ENCODE measurements at regions not wholly inside any gene's neighbourhood (a gene's known extent, or its start where the extent isn't known, plus 50 kb on each side); places are given as distances from the start of the nearest gene placed in this dataset.
A peak's percentile ranks its signal among the peaks of the same experiment; 100 is the strongest.
"Not testable (repeated sequence)": the region's sequence is repeated elsewhere in the genome, so short reads cannot be mapped to it uniquely, and the experiment has no call there.

DNA sequence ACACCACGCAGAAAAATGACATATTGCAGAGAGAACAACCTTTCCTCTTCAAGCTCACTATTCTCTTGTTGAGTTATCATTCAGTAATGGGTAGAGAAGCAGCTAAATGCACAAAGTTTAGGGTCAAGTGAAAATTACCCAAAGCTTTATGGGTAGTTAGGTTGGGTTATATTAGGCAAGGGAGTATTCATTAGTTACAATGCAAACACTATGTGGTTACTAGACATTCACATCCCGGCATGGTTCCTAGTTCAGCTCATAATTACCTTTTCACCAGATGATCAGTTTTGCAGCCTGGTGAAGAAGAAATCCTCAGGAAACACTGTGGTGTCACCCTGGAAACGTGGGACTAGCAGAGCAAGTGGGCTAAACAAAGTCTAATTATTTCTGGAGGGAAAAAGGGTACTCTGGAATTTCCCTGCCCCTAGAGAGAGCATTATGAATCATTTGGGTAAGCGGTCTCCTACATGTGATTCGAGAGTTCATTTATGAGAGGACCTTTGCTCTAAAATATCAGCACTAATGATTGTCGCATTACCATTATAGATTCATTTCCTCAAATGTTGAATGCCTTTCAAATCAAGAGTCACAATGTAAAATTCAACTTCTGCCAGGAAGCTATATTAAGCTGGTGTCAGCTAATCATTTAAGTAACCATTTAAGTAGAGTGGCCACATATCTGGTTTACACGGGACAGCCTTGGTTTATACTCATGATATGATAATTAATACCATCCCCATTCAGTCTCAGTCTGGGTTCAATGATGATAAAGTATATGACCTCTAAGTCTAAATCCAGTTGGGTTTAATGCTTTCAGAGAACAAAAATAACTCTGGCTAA, 1208.0 kb downstream of the DIAPH3 start:
- no peaks in the 10 kb centered on the region for H3K36me3 Mint-ChIP-seq (ENCODE audit: insufficient read depth, unreplicated experiment)
- H3K27me3 Mint-ChIP-seq (ENCODE audit: insufficient read depth, unreplicated experiment): peaks cover 42% of the 10 kb centered on the region
- POLR2A ChIA-PET: no interaction called here
- H3K27ac Mint-ChIP-seq (ENCODE audit: low read depth, unreplicated experiment): no peak overlapping the region
- peaks cover 12% of the 10 kb centered on the region for H3K9me3 Mint-ChIP-seq (ENCODE audit: unreplicated experiment)
- TF ChIP-seq, protein P1, sequence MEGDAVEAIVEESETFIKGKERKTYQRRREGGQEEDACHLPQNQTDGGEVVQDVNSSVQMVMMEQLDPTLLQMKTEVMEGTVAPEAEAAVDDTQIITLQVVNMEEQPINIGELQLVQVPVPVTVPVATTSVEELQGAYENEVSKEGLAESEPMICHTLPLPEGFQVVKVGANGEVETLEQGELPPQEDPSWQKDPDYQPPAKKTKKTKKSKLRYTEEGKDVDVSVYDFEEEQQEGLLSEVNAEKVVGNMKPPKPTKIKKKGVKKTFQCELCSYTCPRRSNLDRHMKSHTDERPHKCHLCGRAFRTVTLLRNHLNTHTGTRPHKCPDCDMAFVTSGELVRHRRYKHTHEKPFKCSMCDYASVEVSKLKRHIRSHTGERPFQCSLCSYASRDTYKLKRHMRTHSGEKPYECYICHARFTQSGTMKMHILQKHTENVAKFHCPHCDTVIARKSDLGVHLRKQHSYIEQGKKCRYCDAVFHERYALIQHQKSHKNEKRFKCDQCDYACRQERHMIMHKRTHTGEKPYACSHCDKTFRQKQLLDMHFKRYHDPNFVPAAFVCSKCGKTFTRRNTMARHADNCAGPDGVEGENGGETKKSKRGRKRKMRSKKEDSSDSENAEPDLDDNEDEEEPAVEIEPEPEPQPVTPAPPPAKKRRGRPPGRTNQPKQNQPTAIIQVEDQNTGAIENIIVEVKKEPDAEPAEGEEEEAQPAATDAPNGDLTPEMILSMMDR (IDR thresholded peaks at IDR 0.05; ENCODE audit: unreplicated experiment): no peak
- no peaks in the 10 kb centered on the region for H3K4me1 Mint-ChIP-seq (ENCODE audit: insufficient read depth, unreplicated experiment)
- no peak overlapping the region for H3K4me3 Mint-ChIP-seq (ENCODE audit: unreplicated experiment)
- intact Hi-C loops (cut with micrococcal nuclease): no loop called here
- no peak for DNase-seq (ENCODE audit: unreplicated experiment)
- BruUV-seq (replicated peaks): no TSS peak
- CTCF ChIA-PET: interaction anchor here (0.5 to 0.9 kb wide), 4 partner anchors 11 to 1326 kb away, joined by 3 to 4 read pairs (median 3); no protein-coding TSS in a partner anchor

- H3K9me3 Mint-ChIP-seq (ENCODE audit: unreplicated experiment); H3K36me3 Mint-ChIP-seq (ENCODE audit: insufficient read depth, unreplicated experiment); CTCF ChIA-PET; intact Hi-C loops (cut with micrococcal nuclease); DNase-seq (ENCODE audit: unreplicated experiment); POLR2A ChIA-PET; BruUV-seq (replicated peaks); H3K4me3 Mint-ChIP-seq (ENCODE audit: unreplicated experiment); H3K27ac Mint-ChIP-seq (ENCODE audit: low read depth, unreplicated experiment); H3K4me1 Mint-ChIP-seq (ENCODE audit: insufficient read depth, unreplicated experiment): not testable (repeated sequence)
- peaks cover 25% of the 10 kb centered on the region for H3K27me3 Mint-ChIP-seq (ENCODE audit: insufficient read depth, unreplicated experiment)
These were observed 1205.6 kb downstream of the DIAPH3 start for GRCh38 chr13:58958097-58958496.

DNA sequence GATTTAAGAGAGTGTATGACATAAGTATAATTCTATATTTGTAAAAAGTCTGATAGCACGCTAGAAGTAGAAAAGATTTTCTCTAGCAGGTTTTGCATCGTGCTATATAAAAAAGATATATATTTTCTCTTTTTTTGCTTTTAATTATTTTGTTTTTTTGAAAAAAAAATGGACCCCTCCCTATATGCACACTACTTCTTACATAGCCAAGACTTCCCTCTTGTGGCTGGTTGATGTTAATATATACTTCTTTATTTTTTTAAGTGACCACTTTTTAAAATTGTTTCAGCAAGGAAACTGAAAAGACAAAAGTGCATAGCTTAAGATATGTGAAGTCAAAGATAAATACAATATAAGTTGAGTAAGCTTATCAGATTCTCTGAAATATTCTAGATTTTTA, 1202.8 kb downstream of the DIAPH3 start:
- Mint-ChIP-seq H3K4me1 (ENCODE audit: insufficient read depth, unreplicated experiment) (no peaks in the 10 kb centered on the region), H3K36me3 (ENCODE audit: insufficient read depth, unreplicated experiment) (no peaks in the 10 kb centered on the region), H3K27ac (ENCODE audit: low read depth, unreplicated experiment) (no peak overlapping the region), H3K9me3 (ENCODE audit: unreplicated experiment) (no peaks in the 10 kb centered on the region), H3K4me3 (ENCODE audit: unreplicated experiment) (no peak overlapping the region), H3K27me3 (ENCODE audit: insufficient read depth, unreplicated experiment) (peaks cover 11% of the 10 kb centered on the region)
- TF ChIP-seq, protein P1 (IDR thresholded peaks at IDR 0.05; ENCODE audit: unreplicated experiment): peak; percentile 17
- BruUV-seq (replicated peaks): no TSS peak
- ChIA-PET POLR2A (no interaction called here), CTCF (interaction anchor here (0.7 kb wide), 1 partner anchor 127 kb away, joined by 4 read pairs; no protein-coding TSS in a partner anchor)
- peak; percentile 14 for DNase-seq (ENCODE audit: unreplicated experiment)
- intact Hi-C loops (cut with micrococcal nuclease): loop anchor here (5.0 kb wide), 1 partner anchor 1334 kb away; no protein-coding TSS in a partner anchor

DNA sequence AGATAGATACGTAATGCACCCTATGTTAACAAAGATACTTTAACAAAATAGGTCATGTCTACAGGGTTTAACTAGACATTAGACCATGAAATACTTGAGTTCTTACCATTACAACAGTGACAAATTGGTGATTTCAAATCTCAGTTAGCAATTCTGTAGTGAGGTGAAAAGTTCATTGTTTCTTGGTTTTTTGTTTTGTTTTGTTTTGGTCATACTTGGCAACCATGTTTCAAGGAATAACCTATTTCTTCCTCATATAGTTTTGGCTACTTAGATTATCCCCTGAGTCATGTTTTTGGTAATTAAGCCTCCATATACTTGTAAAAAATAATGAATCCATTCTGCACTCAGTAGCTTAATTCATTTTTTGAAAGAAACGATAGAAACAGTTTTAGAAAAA, 1200.4 kb downstream of the DIAPH3 start:
- Mint-ChIP-seq H3K4me1 (ENCODE audit: insufficient read depth, unreplicated experiment) (no peaks in the 10 kb centered on the region), H3K27ac (ENCODE audit: low read depth, unreplicated experiment) (no peak overlapping the region), H3K36me3 (ENCODE audit: insufficient read depth, unreplicated experiment) (no peaks in the 10 kb centered on the region), H3K27me3 (ENCODE audit: insufficient read depth, unreplicated experiment) (peaks cover 11% of the 10 kb centered on the region), H3K4me3 (ENCODE audit: unreplicated experiment) (no peak overlapping the region), H3K9me3 (ENCODE audit: unreplicated experiment) (peaks cover 3% of the 10 kb centered on the region)
- TF ChIP-seq, protein P1 (IDR thresholded peaks at IDR 0.05; ENCODE audit: unreplicated experiment): no peak
- no peak for DNase-seq (ENCODE audit: unreplicated experiment)
- POLR2A ChIA-PET: no interaction called here
- no TSS peak for BruUV-seq (replicated peaks)
- CTCF ChIA-PET: no interaction called here
- intact Hi-C loops (cut with micrococcal nuclease): loop anchor here (5.0 kb wide), 1 partner anchor 1336 kb away; no protein-coding TSS in a partner anchor
